Endothelial cell of umbilical vein (primary cell): ENCODE measurements at regions not wholly inside any gene's neighbourhood (a gene's known extent, or its start where the extent isn't known, plus 50 kb on each side); places are given as distances from the start of the nearest gene placed in this dataset.

Experiments used
- BruUV-seq: library from RNA; stranded (reverse); fragments of 400-500 nt; replicated peaks from 2 replicates; lab custom pipeline; 2021; lab: Mats Ljungman, UMichigan
- CTCF ChIA-PET: fragments of 300-600, 350-600 bp; sonication (Branson Sonifier 250); formaldehyde crosslinking; loops from one replicate; lab custom pipeline; 2021; ENCODE audit warnings: antibody characterized with exemption, inconsistent platforms; lab: Charles Lee
- POLR2A ChIA-PET: fragments of 300-600, 350-600 bp; sonication (Branson Sonifier 250); formaldehyde crosslinking; loops from one replicate; lab custom pipeline; 2021; ENCODE audit warnings: antibody characterized with exemption, inconsistent platforms; lab: Charles Lee
- DNase-seq: peaks from one replicate; pipeline ENCODE4 v3.0.0-alpha.2; 2011; ENCODE audit warnings: low read depth, low spot score
- FAIRE-seq: peaks from 2 replicates; lab custom pipeline; 2011; peaks lifted over from hg19 to GRCh38; lab: Jason Lieb, UNC
- H2AFZ ChIP-seq: 2 replicates; pipeline ENCODE4 v1.6.0; 2012; ENCODE audit warnings: low read depth, low read length, control low read depth, inconsistent platforms
- H3K27ac ChIP-seq: 2 replicates; pipeline ENCODE4 v1.5.1; 2011; ENCODE audit warnings: low read depth, mild to moderate bottlenecking, control low read depth, low read length, moderate library complexity; ENCODE audit not compliant: insufficient read depth
- H3K27me3 ChIP-seq, 2 experiments: 2 replicates each; pipeline versions ENCODE4 v1.6.0 to v1.6.1; 2011; ENCODE audit warnings: low read length in 2 of 2, mixed read lengths in 1 of 2; ENCODE audit not compliant: control insufficient read depth in 2 of 2, insufficient read depth in 2 of 2
- H3K36me3 ChIP-seq, 2 experiments: 2 replicates in 1 of 2; 3 replicates in 1 of 2; pipeline ENCODE4 v1.5.1; 2011; ENCODE audit warnings: low read length in 2 of 2, mild to moderate bottlenecking in 1 of 2, moderate library complexity in 1 of 2; ENCODE audit not compliant: control insufficient read depth in 2 of 2, insufficient read depth in 2 of 2; ENCODE audit errors: extremely low read depth in 1 of 2
- H3K4me1 ChIP-seq: 3 replicates; pipeline ENCODE4 v1.5.1; 2011; ENCODE audit warnings: mild to moderate bottlenecking, low read length; ENCODE audit not compliant: control insufficient read depth, insufficient read depth; ENCODE audit errors: extremely low read depth
- H3K4me2 ChIP-seq: 2 replicates; pipeline ENCODE4 v1.6.1; 2011; ENCODE audit warnings: low read length, control low read depth, mixed read lengths; ENCODE audit not compliant: insufficient read depth
- H3K4me3 ChIP-seq, 3 experiments: fragments of 200-600 bp in 1 of 3; sonication (generic), shearing (Covaris generic) in 1 of 3; replicated peaks in 1 of 3; 2 replicates each; pipeline ENCODE4 v1.5.1; 2011 to 2016; ENCODE audit warnings: control low read depth in 3 of 3, low read length in 3 of 3, mild to moderate bottlenecking in 2 of 3, inconsistent platforms in 1 of 3, low read depth in 1 of 3, moderate library complexity in 1 of 3; ENCODE audit not compliant: insufficient read depth in 1 of 3
- H3K79me2 ChIP-seq: 2 replicates; pipeline ENCODE4 v1.6.0; 2012; ENCODE audit warnings: low read length, inconsistent platforms; ENCODE audit not compliant: control insufficient read depth, insufficient read depth
- H3K9ac ChIP-seq: replicated peaks from 2 replicates; pipeline ENCODE3; 2011; ENCODE audit warnings: low read length, control low read depth; ENCODE audit not compliant: insufficient read depth; ENCODE audit errors: extremely low read depth
- H3K9me1 ChIP-seq: replicated peaks from 3 replicates; pipeline ENCODE4 v1.6.0; 2011; ENCODE audit warnings: mild to moderate bottlenecking, low read length; ENCODE audit not compliant: control insufficient read depth, insufficient read depth; ENCODE audit errors: extremely low read depth
- H3K9me3 ChIP-seq: replicated peaks from 2 replicates; pipeline ENCODE4 v1.5.1; 2012; ENCODE audit warnings: low read length, inconsistent platforms; ENCODE audit not compliant: control insufficient read depth, insufficient read depth
- H4K20me1 ChIP-seq: replicated peaks from 2 replicates; pipeline ENCODE3; 2011; ENCODE audit warnings: mild to moderate bottlenecking, low read length; ENCODE audit not compliant: control insufficient read depth, insufficient read depth; ENCODE audit errors: extremely low read depth
- EZH2 ChIP-seq: IDR thresholded peaks from 2 replicates; pipeline ENCODE4 v1.6.1; 2012; ENCODE audit warnings: borderline replicate concordance, low read depth, mild to moderate bottlenecking, moderate library complexity, low read length, inconsistent platforms; ENCODE audit not compliant: severe bottlenecking
- FOS ChIP-seq: IDR thresholded peaks from 2 replicates; pipeline ENCODE4 v1.6.1; 2011; ENCODE audit warnings: mild to moderate bottlenecking, low read length, moderate library complexity, borderline replicate concordance; ENCODE audit not compliant: insufficient read depth
- GATA2 ChIP-seq: IDR thresholded peaks from 2 replicates; pipeline ENCODE4 v1.7.0; 2011; ENCODE audit warnings: low read depth, mild to moderate bottlenecking, moderate library complexity, mixed read lengths, low read length; ENCODE audit not compliant: insufficient read length, insufficient read depth
- JUN ChIP-seq: IDR thresholded peaks from 2 replicates; pipeline ENCODE4 v1.6.1; 2011; ENCODE audit warnings: borderline replicate concordance, low read depth; ENCODE audit not compliant: insufficient read length, insufficient read depth
- MAX ChIP-seq: IDR thresholded peaks from 2 replicates; pipeline ENCODE4 v1.6.1; 2011; ENCODE audit not compliant: insufficient read depth, insufficient read length
- MYC ChIP-seq: IDR thresholded peaks from one replicate; pipeline ENCODE4 v1.6.1; 2011; ENCODE audit warnings: mild to moderate bottlenecking, low read depth, low read length
- POLR2A ChIP-seq: IDR thresholded peaks from 2 replicates; pipeline ENCODE4 v1.6.1; 2012; ENCODE audit warnings: low read depth, mild to moderate bottlenecking, control low read depth, low read length
- POLR2AphosphoS5 ChIP-seq: IDR thresholded peaks from 2 replicates; pipeline ENCODE4 v1.6.1; 2012; ENCODE audit warnings: low read depth, mild to moderate bottlenecking, control low read depth, low read length, moderate library complexity; ENCODE audit not compliant: insufficient read depth
- dilution Hi-C: fragments of 300-500 bp; cut with MboI; formaldehyde crosslinking; loops from one replicate; pipeline ENCODE4 v1.15.0; 2019; ENCODE audit warnings: low sequenced_read_pairs; ENCODE audit not compliant: extremely low pct_ligation_motif_present
- intact Hi-C: fragments of 100-400 bp; cut with micrococcal nuclease; formaldehyde crosslinking; loops from one replicate; pipeline ENCODE4 v1.10.0; 2022
- TF ChIP-seq, protein P1 (sequence below), 2 donors: IDR thresholded peaks; 1 replicate in 1 of 2; 2 replicates in 1 of 2; pipeline ENCODE4 v1.5.1; 2011; ENCODE audit warnings: low read length in 2 of 2, mild to moderate bottlenecking in 2 of 2, moderate library complexity in 2 of 2, control low read depth in 1 of 2, inconsistent platforms in 1 of 2, low read depth in 1 of 2; ENCODE audit not compliant: insufficient read depth in 1 of 2; ENCODE audit errors: extremely low read depth in 1 of 2

GRCh38 chr7:45253368-45253767, 95.8 kb downstream of the RAMP3 start:
- H3K4me1 ChIP-seq: no peaks in the 10 kb centered on the region
- H3K9ac ChIP-seq: no peak overlapping the region
- intact Hi-C loops (no loop called here), dilution Hi-C loops (no loop called here)
- FAIRE-seq (no peak), DNase-seq (no peak)
- no peaks in the 10 kb centered on the region for H4K20me1 ChIP-seq
- H2AFZ ChIP-seq: no peak overlapping the region
- no peaks in the 10 kb centered on the region for H3K36me3 ChIP-seq
- ChIA-PET CTCF (interaction anchor here (3.5 kb wide), 1 partner anchor 100 kb away, joined by 13 read pairs; no protein-coding TSS in a partner anchor), POLR2A (no interaction called here)
- H3K9me3 ChIP-seq: no peaks in the 10 kb centered on the region
- no peaks in the 10 kb centered on the region for H3K9me1 ChIP-seq
- H3K27ac ChIP-seq: no peak overlapping the region
- peaks cover 0 to 5% of the 10 kb centered on the region in 2 experiments for H3K27me3 ChIP-seq
- H3K79me2 ChIP-seq: no peaks in the 10 kb centered on the region
- no peak overlapping the region for H3K4me3 ChIP-seq
- no TSS peak for BruUV-seq
- H3K4me2 ChIP-seq: no peak overlapping the region
- TF ChIP-seq POLR2A: no peak
- no peak for TF ChIP-seq MAX
- TF ChIP-seq EZH2: no peak
- TF ChIP-seq GATA2: no peak
- TF ChIP-seq JUN: no peak
- no peak for TF ChIP-seq MYC
- TF ChIP-seq, protein P1, sequence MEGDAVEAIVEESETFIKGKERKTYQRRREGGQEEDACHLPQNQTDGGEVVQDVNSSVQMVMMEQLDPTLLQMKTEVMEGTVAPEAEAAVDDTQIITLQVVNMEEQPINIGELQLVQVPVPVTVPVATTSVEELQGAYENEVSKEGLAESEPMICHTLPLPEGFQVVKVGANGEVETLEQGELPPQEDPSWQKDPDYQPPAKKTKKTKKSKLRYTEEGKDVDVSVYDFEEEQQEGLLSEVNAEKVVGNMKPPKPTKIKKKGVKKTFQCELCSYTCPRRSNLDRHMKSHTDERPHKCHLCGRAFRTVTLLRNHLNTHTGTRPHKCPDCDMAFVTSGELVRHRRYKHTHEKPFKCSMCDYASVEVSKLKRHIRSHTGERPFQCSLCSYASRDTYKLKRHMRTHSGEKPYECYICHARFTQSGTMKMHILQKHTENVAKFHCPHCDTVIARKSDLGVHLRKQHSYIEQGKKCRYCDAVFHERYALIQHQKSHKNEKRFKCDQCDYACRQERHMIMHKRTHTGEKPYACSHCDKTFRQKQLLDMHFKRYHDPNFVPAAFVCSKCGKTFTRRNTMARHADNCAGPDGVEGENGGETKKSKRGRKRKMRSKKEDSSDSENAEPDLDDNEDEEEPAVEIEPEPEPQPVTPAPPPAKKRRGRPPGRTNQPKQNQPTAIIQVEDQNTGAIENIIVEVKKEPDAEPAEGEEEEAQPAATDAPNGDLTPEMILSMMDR (IDR thresholded peaks at IDR 0.05; ENCODE audit: extremely low read depth in 1 of 2, insufficient read depth in 1 of 2, low read depth in 1 of 2, low read length in 2 of 2): no peak
- TF ChIP-seq FOS: no peak
- no peak for TF ChIP-seq POLR2AphosphoS5
